ENCODE measurements at regions not wholly inside any gene's neighbourhood (a gene's known extent, or its start where the extent isn't known, plus 50 kb on each side); places are given as distances from the start of the nearest gene placed in this dataset.

DNA sequence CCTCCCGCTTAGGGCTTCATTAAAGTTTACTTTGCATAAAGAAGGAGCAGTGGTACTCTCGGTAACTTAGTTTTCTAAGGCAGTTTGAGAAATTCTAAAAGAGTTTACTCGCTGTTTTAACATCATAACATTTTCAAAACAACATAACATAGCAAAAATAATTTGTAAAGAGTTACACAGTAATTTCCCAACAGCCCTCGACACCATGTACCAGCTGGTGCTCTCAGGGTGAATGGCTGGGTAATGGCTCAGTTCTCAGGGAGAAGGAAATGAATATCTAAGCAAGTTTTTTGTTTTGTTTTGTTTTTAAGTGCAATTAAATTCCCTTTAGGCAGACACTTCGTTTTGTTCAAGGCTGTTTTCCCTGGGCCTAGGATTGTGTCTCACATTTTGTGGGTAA is 435.3 kb downstream of the C4orf33 start:
- Histone ChIP-seq H4K20me1 (ENCODE audit: insufficient read depth, low read length) (no peaks in the 10 kb centered on the region), H3K79me2 (ENCODE audit: insufficient read depth, low read length) (no peaks in the 10 kb centered on the region), H3K4me1 (ENCODE audit: insufficient read depth, low read length) (no peaks in the 10 kb centered on the region), H2AFZ (ENCODE audit: low read length) (no peak overlapping the region), H3K27me3 (ENCODE audit: insufficient read depth, low read length) (no peaks in the 10 kb centered on the region), H3K36me3 (ENCODE audit: insufficient read depth, low read length) (no peaks in the 10 kb centered on the region), H3K9me3 (ENCODE audit: low read depth, low read length) (peaks cover 2% of the 10 kb centered on the region), H3K4me3 (ENCODE audit: insufficient read depth, low read length) (no peak overlapping the region), H3K4me2 (ENCODE audit: insufficient read depth, low read length) (no peak overlapping the region), H3K27ac (ENCODE audit: low read depth, low read length) (no peak overlapping the region)
- no peak for DNase-seq (ENCODE audit: insufficient read length, low spot score, missing footprints)
- TF ChIP-seq, protein P1, sequence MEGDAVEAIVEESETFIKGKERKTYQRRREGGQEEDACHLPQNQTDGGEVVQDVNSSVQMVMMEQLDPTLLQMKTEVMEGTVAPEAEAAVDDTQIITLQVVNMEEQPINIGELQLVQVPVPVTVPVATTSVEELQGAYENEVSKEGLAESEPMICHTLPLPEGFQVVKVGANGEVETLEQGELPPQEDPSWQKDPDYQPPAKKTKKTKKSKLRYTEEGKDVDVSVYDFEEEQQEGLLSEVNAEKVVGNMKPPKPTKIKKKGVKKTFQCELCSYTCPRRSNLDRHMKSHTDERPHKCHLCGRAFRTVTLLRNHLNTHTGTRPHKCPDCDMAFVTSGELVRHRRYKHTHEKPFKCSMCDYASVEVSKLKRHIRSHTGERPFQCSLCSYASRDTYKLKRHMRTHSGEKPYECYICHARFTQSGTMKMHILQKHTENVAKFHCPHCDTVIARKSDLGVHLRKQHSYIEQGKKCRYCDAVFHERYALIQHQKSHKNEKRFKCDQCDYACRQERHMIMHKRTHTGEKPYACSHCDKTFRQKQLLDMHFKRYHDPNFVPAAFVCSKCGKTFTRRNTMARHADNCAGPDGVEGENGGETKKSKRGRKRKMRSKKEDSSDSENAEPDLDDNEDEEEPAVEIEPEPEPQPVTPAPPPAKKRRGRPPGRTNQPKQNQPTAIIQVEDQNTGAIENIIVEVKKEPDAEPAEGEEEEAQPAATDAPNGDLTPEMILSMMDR (IDR thresholded peaks at IDR 0.05; ENCODE audit: extremely low read depth, low read depth, low read length) = no peak

- Histone ChIP-seq H3K9me3 (ENCODE audit: low read depth, low read length) (peaks cover 2% of the 10 kb centered on the region), H3K27ac (ENCODE audit: low read depth, low read length) (no peak overlapping the region), H3K79me2 (ENCODE audit: insufficient read depth, low read length) (no peaks in the 10 kb centered on the region), H3K4me3 (ENCODE audit: insufficient read depth, low read length) (no peak overlapping the region), H3K4me2 (ENCODE audit: insufficient read depth, low read length) (no peak overlapping the region), H3K27me3 (ENCODE audit: insufficient read depth, low read length) (no peaks in the 10 kb centered on the region), H3K36me3 (ENCODE audit: insufficient read depth, low read length) (no peaks in the 10 kb centered on the region), H3K4me1 (ENCODE audit: insufficient read depth, low read length) (no peaks in the 10 kb centered on the region), H2AFZ (ENCODE audit: low read length) (no peak overlapping the region), H4K20me1 (ENCODE audit: insufficient read depth, low read length) (no peaks in the 10 kb centered on the region)
- TF ChIP-seq, protein P1 (IDR thresholded peaks at IDR 0.05; ENCODE audit: extremely low read depth, low read depth, low read length) = no peak
- no peak for DNase-seq (ENCODE audit: insufficient read length, low spot score, missing footprints)
Observed at GRCh38 chr4:129532573-129532972, 436.6 kb downstream of the C4orf33 start.

DNA sequence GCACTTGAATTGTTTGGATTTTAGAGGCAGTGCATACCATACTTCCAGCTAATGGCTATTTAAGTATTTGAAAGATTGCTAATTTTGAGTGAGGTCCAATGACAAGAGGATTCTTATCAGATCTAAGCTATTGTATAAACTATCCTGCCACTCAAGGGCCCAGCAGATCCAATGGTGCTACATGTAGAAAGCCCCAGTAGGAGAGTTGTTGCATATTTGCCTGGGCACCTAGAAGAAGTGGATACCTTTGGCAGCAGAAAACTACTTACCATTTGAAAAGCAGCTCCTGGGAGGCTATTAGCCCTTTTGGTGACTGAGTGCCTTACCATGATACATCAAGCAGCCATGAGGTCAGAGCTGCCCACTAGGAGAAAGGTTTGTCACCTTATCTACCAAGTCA is 447.3 kb downstream of the C4orf33 start:
- no peaks in the 10 kb centered on the region for H4K20me1 ChIP-seq (ENCODE audit: insufficient read depth, low read length)
- H3K4me3 ChIP-seq (ENCODE audit: insufficient read depth, low read length) = no peak overlapping the region
- H3K36me3 ChIP-seq (ENCODE audit: insufficient read depth, low read length) = no peaks in the 10 kb centered on the region
- DNase-seq (ENCODE audit: insufficient read length, low spot score, missing footprints) = no peak
- H3K4me2 ChIP-seq (ENCODE audit: insufficient read depth, low read length) = no peak overlapping the region
- H3K4me1 ChIP-seq (ENCODE audit: insufficient read depth, low read length) = no peaks in the 10 kb centered on the region
- TF ChIP-seq, protein P1 (IDR thresholded peaks at IDR 0.05; ENCODE audit: extremely low read depth, low read depth, low read length) = no peak
- H3K27ac ChIP-seq (ENCODE audit: low read depth, low read length) = no peak overlapping the region
- no peaks in the 10 kb centered on the region for H3K9me3 ChIP-seq (ENCODE audit: low read depth, low read length)
- no peak overlapping the region for H2AFZ ChIP-seq (ENCODE audit: low read length)
- no peaks in the 10 kb centered on the region for H3K79me2 ChIP-seq (ENCODE audit: insufficient read depth, low read length)
- no peaks in the 10 kb centered on the region for H3K27me3 ChIP-seq (ENCODE audit: insufficient read depth, low read length)

DNA sequence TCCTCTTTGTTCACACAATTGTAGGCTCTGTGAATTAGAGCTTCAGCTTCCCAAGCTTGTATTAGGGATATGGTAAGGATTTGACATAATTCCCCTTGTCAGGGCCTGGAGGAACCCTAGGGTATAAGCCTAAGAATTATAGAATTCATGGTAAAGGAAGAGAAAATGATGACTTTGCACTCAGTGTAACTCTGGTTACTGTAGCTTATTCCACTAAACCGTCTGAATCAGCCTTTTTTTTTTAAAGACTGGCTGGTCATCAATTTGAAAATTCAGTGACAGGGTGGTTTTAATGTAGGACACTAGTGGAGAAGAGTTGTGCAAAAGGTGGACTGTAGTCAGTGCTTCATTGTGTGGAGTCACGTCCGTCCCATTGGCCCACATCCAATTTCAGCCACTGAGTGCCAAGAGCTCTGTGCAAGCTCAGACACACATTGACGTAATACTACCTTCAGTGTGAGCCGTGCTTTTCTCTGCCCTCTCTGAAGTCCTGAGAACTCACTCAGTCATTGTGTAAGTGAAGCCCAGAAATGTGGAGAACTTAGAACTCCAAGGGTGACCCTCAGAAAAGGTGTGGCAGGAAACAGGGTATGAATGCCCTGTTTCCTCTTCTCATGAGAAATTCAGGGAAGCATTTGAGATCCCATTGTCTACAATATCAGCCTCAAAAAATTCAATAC is 449.8 kb downstream of the C4orf33 start:
- no peak overlapping the region for H3K4me3 ChIP-seq (ENCODE audit: insufficient read depth, low read length)
- H3K27me3 ChIP-seq (ENCODE audit: insufficient read depth, low read length) = no peaks in the 10 kb centered on the region
- H3K36me3 ChIP-seq (ENCODE audit: insufficient read depth, low read length) = no peaks in the 10 kb centered on the region
- TF ChIP-seq, protein P1 (IDR thresholded peaks at IDR 0.05; ENCODE audit: extremely low read depth, low read depth, low read length) = no peak
- H4K20me1 ChIP-seq (ENCODE audit: insufficient read depth, low read length) = no peaks in the 10 kb centered on the region
- H3K4me1 ChIP-seq (ENCODE audit: insufficient read depth, low read length) = no peaks in the 10 kb centered on the region
- no peak overlapping the region for H3K4me2 ChIP-seq (ENCODE audit: insufficient read depth, low read length)
- H3K79me2 ChIP-seq (ENCODE audit: insufficient read depth, low read length) = no peaks in the 10 kb centered on the region
- H2AFZ ChIP-seq (ENCODE audit: low read length) = no peak overlapping the region
- no peak for DNase-seq (ENCODE audit: insufficient read length, low spot score, missing footprints)
- no peaks in the 10 kb centered on the region for H3K9me3 ChIP-seq (ENCODE audit: low read depth, low read length)
- H3K27ac ChIP-seq (ENCODE audit: low read depth, low read length) = no peak overlapping the region
